HuH-7 (cell line): ENCODE measurements at regions not wholly inside any gene's neighbourhood (a gene's known extent, or its start where the extent isn't known, plus 50 kb on each side); places are given as distances from the start of the nearest gene placed in this dataset.
"Not testable (repeated sequence)": the region's sequence is repeated elsewhere in the genome, so short reads cannot be mapped to it uniquely, and the experiment has no call there.

ENCODE experiments used
- DNase-seq: peaks from one replicate; pipeline ENCODE4 v3.0.0; 2011; ENCODE audit warnings: low spot score

GRCh38 chr9:88280816-88281382 lies 107.3 kb upstream of the SPIN1 start:
- DNase-seq, result no peak

GRCh38 chr9:88278036-88278435 lies 110.2 kb upstream of the SPIN1 start:
- no peak for DNase-seq

DNA sequence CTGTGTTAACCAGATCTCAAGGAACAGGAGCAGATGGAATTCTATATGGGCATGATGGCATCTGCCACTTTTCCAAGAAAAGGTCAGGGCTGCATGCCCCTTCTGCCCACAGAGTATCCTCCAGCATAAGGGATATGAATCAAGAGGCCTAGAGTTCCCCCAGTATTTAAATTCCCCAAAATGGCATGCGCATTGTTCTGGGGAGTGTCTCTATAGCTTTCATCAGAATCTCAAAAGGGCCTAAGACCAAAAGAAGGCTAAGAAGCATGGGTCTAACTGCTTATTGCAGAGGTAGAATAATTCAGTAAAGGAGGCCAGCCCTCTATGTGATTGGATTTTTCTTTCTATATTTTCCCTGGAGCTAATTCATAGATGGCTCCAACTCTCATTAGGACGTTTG lies 114.2 kb upstream of the SPIN1 start:
- no peak for DNase-seq

DNA sequence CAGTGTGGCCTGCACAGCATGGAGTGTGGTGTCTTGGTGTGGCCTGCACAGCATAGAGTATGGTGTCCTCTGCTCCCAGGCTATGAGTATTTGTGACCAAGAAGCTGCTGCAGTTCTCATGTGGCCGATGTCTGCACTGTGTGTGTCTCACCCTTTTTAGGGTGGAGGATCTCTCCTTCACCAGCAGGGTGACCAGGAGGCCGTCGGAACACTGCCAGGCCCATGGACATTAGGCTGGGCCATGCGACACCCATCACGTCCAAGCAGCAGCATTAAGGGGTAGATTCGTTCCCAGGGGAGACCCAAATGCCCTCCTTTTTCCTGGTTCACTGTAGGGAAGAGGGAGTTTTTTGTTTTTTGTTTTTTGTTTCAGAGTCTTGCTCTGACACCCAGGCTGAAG lies 115.3 kb upstream of the SPIN1 start:
- no peak for DNase-seq

GRCh38 chr9:88270413-88270812 lies 117.8 kb upstream of the SPIN1 start:
- DNase-seq, result no peak

GRCh38 chr9:88268886-88269285 lies 119.4 kb upstream of the SPIN1 start:
- no peak for DNase-seq

- DNase-seq, result no peak
Observed at GRCh38 chr9:88267283-88267682, 121.0 kb upstream of the SPIN1 start.

DNA sequence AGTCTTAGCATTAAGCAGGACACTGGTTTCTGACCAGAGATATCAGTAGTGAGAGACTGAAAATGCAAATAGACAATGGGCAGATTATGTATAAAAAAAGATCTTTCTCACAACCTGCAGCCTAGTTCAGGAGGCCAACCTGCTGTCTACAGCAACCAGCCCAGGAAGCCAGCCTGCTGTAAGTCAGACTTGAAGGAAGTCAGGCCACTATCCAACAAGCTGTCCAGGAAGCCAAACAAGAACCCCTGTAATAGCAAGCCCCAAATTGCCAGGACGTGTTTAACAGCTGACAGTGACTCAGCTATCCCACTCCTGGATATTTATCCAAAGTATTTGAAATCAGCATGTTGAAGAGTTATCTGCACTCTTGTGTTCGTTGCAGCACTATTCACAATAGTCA lies 121.8 kb upstream of the SPIN1 start:
- no peak for DNase-seq

DNA sequence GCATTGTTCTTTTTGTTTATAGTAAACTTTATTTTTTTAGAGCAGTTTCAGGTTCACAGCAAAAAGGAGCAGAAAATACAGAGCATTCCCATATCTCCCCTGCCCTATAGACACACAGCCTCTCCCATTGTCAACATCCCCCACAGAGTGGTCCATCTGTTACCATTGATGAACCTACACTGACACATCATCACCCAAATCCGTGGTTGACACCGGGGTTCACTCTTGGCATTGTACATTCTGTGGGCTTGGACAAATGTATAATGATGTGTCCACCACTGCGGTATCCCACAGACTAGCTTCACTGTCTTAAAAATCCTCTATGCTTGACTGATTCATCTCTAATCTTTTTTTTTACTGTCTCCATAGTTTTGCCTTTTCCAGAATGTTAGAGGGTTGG lies 120.7 kb upstream of the SPATA31C2 start:
- DNase-seq, result no peak

DNA sequence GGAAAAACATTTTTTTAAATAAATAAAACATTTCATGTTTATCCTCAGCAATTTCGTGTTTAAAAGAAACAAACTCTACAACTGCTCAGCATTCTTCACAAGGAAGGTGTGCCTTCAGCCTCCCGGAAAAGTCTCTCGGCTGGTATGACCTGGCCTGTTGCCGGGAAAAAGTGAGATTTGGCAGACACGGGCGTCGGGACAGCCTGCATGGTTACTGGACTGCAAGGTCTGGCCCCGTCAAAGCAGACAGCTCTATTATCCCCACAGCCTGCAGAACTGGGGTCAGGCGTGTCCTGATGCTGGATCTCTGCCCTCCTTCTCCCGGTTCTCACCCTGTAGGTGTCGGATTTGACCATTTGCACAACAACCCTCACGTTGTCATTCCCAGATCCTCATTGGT lies 120.3 kb upstream of the SPATA31C2 start:
- DNase-seq, result no peak

GRCh38 chr9:88258024-88258423 lies 119.7 kb upstream of the SPATA31C2 start:
- DNase-seq, result no peak

DNA sequence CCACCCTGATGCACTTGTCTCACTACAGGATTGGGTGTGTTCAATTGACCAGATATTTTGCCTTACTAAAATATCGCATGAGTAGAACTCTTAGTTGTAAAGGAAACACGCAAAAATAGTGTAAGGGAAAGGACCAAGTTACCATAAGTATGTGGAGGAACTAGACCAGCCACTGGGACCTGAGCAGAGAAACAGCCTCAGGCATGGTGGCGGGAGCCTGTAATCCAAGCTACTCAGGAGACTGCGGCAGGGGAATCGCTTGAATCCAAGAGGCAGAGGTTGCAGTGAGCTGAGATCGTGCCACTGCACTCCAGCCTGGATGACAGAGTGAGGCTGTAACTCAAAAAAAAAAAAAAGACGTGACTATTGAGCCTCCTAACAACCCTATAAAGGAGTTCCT lies 117.9 kb upstream of the SPATA31C2 start:
- no peak for DNase-seq

DNA sequence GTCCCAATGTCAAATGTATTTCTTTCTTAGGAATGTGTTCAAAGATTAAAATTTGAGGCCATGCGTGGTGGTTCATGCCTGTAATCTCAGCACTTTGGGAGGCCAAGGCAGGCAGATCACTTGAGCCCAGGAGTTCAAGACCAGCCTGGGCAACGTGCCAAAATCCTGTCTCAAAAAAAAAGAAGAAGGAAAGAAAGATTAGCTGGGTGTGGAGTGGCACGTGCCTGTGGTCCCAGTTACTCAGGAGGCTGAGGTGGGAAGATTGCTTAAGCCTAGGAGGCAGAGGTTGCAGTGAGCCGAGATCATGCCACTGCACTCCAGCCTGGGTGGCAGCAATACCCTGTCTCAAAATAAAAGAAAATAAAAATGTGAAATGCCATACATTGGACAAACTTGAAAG lies 117.5 kb upstream of the SPATA31C2 start:
- DNase-seq, result not testable (repeated sequence)

GRCh38 chr9:88251903-88252302 lies 113.6 kb upstream of the SPATA31C2 start:
- DNase-seq, result no peak

- no peak for DNase-seq
Observed at GRCh38 chr9:88243736-88244135, 105.5 kb upstream of the SPATA31C2 start.

GRCh38 chr9:88242879-88243278 lies 104.6 kb upstream of the SPATA31C2 start:
- no peak for DNase-seq

DNA sequence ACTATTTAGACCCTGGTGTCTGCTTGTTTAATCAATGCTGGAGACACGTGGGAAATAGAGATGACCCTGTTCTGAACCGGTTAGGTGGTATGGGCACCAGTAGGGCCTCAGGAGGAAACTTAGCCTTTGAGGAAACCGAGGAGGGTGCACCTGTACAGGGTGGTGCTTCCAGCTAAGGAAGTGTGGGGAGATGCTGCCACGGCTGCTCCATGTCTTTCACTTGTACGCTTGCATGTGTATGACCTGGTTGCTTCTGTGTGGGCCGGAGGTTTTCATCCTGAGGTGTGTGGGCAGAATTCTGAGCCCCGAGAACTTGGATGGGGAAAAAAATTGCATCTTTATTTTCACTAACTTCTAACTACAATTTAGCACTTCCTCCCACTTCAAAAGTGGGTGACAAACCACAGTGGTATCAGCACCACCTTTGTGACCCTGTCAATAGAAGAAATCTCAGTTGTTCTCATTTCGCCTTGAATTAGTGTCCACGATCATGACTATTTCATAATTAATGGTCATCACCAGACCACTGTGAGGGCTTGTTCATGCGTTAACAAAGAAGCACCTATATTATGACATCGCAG lies 99.8 kb upstream of the SPATA31C2 start:
- DNase-seq, result no peak

DNA sequence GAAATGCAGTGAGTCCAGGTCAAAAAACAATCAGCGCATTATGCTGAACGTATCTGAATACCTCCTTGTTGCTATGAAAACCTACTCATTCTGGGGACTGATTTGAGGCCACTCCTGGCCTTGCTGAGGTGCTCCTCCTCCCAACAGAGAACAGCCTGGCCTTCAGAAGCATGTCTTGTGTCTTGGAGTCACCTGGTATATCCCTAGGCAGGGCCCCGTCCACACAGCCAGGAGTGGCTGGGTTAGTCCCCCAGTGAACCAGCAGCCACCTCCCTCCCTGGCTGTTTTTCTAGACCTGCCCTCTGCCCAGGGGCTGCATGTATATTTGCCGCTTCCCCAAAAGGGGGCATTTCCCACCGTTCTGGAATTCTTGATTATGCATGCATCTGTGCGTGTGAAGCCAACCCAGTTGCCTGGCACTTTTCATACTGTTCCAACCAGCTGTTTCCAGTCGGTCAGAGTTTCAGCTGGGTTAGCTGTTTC lies 99.2 kb upstream of the SPATA31C2 start:
- no peak for DNase-seq

DNA sequence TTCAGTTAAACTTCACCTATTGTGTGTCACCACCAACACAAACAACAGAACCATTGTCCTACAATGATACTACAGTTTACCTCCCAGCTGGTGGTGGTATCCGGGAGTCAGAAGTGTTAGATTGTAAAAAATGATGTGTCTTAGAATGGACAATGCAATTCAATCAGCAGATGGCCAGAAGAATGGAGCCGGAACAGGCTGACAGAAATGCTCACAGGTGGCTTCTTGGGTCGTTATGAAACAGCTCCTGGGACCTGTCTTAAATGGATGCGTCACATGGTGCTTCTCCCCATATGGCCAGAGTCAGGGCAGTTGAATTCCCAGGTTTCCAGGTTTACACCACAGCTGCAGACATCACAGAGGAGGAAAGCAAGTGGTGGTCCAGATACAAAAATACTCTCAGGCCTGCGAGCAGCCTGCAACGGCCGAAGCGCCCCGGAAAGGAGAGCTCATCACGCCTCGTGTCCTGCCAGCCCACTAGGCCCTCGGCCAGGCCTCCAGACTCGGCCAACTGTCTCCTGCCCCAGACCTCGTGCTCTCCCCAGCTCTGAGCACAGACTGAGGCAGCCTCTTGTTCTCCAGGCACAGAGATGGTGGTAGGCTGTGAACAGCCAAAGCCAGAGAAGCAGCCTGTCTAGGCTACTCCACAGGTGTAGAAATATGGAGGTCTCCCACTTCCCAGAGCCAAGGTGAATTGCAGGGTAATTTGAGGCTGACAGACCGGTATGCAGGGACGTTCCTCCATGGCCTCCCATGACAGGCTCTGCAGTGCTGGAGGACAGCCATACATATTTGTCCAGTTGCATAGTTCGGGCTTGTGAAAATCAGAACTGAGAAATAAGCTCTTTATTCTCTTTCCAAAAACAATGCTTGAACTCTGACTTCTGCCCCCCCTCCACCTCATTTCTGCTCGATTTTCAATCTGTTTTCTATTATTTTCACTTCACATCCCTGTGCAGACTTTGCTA lies 98.5 kb upstream of the SPATA31C2 start:
- DNase-seq, result no peak

DNA sequence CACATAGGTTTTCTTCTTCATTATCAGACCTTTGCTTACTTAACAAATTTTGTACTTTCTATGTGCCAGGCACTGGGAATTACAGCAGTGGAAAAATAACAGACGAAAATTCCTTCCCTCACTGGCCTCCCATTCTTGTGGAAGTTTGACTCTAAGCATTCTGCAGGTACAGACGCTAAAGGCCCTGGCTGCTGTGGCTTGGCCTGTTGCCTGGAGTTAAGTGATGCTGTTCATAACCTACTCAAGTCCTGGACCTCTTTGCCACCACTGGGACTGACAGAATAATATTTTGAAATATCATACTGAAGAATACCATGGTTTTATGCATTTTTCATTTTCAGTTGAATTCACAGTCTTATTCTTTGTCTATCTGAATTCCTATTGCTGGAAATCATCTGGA lies 97.3 kb upstream of the SPATA31C2 start:
- no peak for DNase-seq

- no peak for DNase-seq
Observed at GRCh38 chr9:88234114-88234513, 95.8 kb upstream of the SPATA31C2 start.

- no peak for DNase-seq
Observed at GRCh38 chr9:88233091-88233490, 94.8 kb upstream of the SPATA31C2 start.

GRCh38 chr9:88230612-88231011 lies 92.3 kb upstream of the SPATA31C2 start:
- DNase-seq, result no peak
